Lower leg skin (tissue), 4 donors: ENCODE measurements at regions not wholly inside any gene's neighbourhood (a gene's known extent, or its start where the extent isn't known, plus 50 kb on each side); places are given as distances from the start of the nearest gene placed in this dataset.

Experiments
- DNase-seq, 2 donors: peaks; one replicate each; pipeline ENCODE4 v3.0.0-alpha.2; 2019; ENCODE audit warnings: low spot score in 2 of 2
- H3K4me3 ChIP-seq: fragments of 200-600 bp; sonication (generic); 2 replicates; pipeline ENCODE4 v1.5.1; 2017; ENCODE audit warnings: mild to moderate bottlenecking, low read depth; ENCODE audit not compliant: poor library complexity, severe bottlenecking
- CTCF ChIP-seq, 3 donors: fragments of 450-650 bp; IDR thresholded peaks; one replicate each; pipeline ENCODE4 v1.5.1; 2016; ENCODE audit warnings: antibody characterized with exemption in 3 of 3, mild to moderate bottlenecking in 3 of 3, moderate library complexity in 2 of 3
- POLR2A ChIP-seq, 2 donors: fragments of 450-650 bp; IDR thresholded peaks; one replicate each; pipeline ENCODE4 v1.6.1; 2016 to 2017; ENCODE audit warnings: antibody characterized with exemption in 2 of 2, mild to moderate bottlenecking in 1 of 2, moderate library complexity in 1 of 2
- WGBS, 2 donors: methylation state at CpG; one replicate each; pipeline ENCODE4 v1.1.5; 2018; 5-methylcytosine and 5-hydroxymethylcytosine counted together
- intact Hi-C: fragments of 100-400 bp; cut with DNase I; formaldehyde crosslinking; loops from one replicate; pipeline ENCODE4 v1.15.0; 2023; ENCODE audit warnings: low total_unique reads

DNA sequence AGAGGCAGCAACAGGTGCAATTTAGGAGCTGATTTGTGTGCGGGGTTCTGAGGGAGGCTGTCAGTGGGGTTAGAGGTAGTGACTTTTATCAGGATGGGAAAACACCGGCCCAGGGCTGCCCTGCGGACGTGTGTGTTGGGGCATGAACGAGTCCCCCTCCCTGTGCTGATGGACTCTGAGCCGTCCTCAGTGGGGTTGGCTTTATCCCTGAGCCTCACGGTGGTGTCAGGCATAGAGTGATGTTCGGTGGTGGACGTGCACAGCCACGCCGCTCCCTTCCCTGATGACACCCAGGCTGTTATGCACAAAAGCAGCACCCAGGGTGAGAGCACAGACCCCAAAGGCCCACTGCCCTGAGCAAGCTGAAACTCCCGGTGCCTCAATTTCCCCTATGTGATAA is 809.1 kb downstream of the BRD1 start:
- WGBS, 2 donors: 84 to 90% methylated on average over 10 to 12 of the region's 12 CpGs
- H3K4me3 ChIP-seq: no peak overlapping the region
- peak in 1 of 2 donors; percentile 59 for DNase-seq
- TF ChIP-seq POLR2A (IDR thresholded peaks at IDR 0.05) (no peak), CTCF (IDR thresholded peaks at IDR 0.05) (no peak)
- intact Hi-C loops: no loop called here

DNA sequence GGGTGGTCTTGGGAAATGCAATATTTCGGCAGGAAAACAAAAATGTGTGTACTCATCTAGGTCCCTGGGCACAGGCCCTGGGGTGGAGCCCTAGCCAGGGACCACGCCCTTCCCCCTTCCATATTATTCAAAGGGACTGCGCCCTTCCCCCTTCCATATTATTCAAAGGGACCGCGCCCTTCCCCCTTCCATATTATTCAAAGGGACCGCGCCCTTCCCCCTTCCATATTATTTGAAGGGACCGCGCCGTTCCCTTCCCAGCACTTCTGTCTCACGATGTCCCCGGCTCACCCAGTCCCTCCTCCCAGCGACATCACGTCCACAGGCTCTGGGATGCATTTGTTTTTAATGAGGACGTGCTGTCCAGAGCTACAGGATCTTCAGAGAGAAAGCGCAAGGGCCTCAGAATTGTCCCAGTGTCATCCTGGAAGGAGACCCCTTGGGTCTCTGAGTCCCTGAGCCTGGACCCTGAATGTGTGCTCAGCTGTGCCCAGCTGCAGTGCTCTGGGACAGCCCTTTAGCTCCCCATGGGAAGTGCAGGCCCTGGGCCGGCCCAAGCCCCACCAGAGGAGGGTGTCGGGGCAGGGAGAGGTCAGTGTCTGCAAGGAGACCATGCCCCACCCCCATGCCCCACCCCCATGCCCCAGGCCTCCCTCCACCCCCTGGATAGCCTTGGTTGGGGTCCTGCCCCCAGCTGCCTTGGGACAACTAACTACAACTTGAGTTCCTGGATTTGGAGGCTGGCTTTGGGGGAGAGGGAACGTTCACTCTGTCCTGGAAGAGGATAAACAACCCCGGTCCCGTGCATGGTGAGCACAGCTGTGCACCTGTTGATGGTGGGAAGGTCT is 810.0 kb downstream of the BRD1 start:
- WGBS, 2 donors: 75 to 85% methylated on average over 20 to 21 of the region's 21 CpGs
- DNase-seq: peak in 1 of 2 donors; percentile 76

DNA sequence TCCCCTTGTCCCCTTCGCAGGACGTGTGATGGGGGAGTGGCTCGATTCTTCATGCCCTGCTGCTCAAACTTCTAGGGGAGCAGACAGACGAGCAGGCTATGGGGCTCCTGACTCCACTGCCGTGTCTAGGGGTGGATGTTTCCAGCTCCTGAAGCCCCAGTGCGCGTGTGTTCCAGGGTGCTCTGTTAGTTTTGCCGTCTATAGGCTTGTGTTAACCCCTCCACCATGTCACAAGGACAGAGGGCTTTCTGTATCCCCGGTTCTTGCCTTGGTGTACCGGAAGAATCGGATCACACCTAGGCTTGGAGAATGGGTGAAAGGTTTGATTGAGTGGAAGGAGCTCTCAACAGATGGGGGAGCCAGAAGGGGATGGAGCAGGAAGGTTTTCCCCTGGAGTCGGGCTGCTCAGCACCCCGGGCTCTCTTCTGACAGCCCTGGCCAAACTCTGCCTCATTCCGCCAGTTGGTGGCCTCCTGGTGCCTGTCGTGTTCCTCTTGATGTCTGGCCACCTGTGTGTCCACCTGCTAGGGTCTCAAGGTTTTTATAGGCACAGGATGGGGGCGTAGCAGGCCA is 810.7 kb downstream of the BRD1 start:
- no peak for TF ChIP-seq POLR2A (IDR thresholded peaks at IDR 0.05)
- TF ChIP-seq CTCF (IDR thresholded peaks at IDR 0.05): no peak
- DNase-seq: peak in 1 of 2 donors; percentile 60
- 83 to 85% methylated on average over 16 of the region's 16 CpGs for WGBS, 2 donors
- intact Hi-C loops: no loop called here
- no peak overlapping the region for H3K4me3 ChIP-seq

More for the DNA sequence above, 810.0 kb downstream of the BRD1 start:
- intact Hi-C loops: no loop called here
- no peak for TF ChIP-seq POLR2A (IDR thresholded peaks at IDR 0.05)
- no peak for TF ChIP-seq CTCF (IDR thresholded peaks at IDR 0.05)
- no peak overlapping the region for H3K4me3 ChIP-seq

DNA sequence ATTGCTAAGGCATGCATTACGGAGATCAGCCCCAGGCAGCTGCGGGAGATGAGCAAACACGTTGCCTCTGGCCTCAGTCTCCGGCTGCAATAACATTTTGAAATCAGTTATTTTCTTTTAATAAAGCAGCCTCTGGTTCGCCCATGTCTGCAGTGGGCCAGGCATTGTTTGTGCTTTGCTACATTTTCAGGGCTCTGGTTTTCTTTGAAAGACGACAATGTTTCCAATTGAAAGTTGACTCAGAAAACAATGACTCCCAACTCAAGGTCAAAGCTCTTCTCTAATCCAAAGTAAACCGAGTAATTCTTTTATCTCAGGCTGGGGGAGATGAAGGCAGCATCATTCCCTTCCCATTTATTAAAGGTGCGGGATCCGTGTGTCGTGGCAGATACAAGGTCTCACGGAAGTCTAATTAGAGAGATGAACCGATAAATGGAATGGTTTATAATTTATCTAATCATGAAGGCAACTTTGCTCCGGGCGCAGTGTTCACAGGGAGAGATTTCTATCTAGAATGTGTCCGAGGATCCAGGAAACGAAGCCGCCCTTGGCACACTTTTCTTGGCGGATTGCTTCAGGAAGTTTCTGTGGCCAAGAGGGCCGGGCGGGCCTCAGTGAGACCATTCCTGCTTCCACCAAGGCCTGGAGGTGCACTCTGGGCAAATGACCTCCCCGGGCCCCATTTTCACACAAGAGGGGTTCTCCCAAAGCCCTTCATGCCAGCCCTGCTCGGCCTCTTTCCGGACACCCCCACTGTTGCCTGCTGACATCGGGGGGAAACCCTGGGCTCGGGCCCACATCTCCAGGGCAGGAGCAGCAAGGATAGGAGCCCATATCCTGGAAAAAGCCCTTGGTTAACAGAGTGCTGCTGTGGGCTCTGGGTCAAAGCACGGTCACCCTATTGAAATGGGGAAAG is 811.4 kb downstream of the BRD1 start:
- no peak for TF ChIP-seq POLR2A (IDR thresholded peaks at IDR 0.05)
- no peak for TF ChIP-seq CTCF (IDR thresholded peaks at IDR 0.05)
- intact Hi-C loops: no loop called here
- DNase-seq: peak in 1 of 2 donors; percentile 73
- WGBS, 2 donors: 46 to 54% methylated on average over 26 of the region's 26 CpGs
- no peak overlapping the region for H3K4me3 ChIP-seq

GRCh38 chr22:49015459-49015858 is 812.2 kb downstream of the BRD1 start:
- no peak overlapping the region for H3K4me3 ChIP-seq
- DNase-seq: peak; percentile 8 to 76
- intact Hi-C loops: no loop called here
- TF ChIP-seq POLR2A (IDR thresholded peaks at IDR 0.05): no peak
- TF ChIP-seq CTCF (IDR thresholded peaks at IDR 0.05): no peak
- WGBS, 2 donors: 80 to 86% methylated on average over 13 of the region's 13 CpGs
